Right lung (tissue), 2 donors: ENCODE measurements at regions not wholly inside any gene's neighbourhood (a gene's known extent, or its start where the extent isn't known, plus 50 kb on each side); places are given as distances from the start of the nearest gene placed in this dataset.

Experiments used
- DNase-seq, 2 donors: peaks; one replicate each; pipeline ENCODE4 v3.0.0-alpha.2; 2013

GRCh38 chr15:97091093-97091492, 760.6 kb downstream of the NR2F2 start:
- no peak for DNase-seq

DNA sequence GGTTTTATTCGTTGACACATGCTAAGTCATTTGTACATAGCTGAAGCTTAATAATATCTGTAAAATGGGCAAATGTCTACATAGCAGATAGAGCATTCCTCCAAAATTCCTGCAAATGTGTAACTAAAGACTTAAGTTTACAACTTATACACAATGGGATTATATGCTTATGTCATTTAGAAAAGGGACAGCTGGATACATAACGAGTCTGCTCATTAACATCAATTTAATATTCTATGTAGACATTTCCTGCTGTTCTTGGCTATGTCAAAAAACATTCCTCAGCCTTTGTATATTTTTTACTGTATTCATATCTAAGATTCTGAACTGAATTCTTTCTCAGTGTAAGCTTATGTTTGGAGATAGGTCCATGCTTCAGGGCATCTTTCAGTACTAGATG, 762.2 kb downstream of the NR2F2 start:
- no peak for DNase-seq

- no peak for DNase-seq
Observed at GRCh38 chr15:97096303-97096835, 765.9 kb downstream of the NR2F2 start.

DNA sequence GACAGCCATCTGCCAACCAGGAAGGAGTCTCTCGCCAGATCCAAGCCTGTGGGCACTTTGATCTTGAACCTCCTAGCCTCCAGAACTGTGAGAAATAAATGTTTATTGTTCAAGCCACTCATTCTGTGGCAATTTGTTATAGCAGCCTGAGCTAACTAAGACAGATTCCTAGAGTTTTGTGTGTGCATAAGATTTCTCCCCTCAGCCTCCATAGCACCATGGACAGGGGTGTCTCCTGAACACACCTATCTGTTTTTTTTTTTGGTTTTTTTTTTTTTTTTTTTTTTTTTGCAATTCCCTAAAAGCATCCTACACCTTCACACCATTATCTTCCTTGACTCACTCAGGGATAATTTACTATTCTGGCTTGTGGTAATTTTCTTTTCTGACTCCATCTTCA, 768.5 kb downstream of the NR2F2 start:
- no peak for DNase-seq

- DNase-seq = no peak
Observed at GRCh38 chr15:97101572-97101971, 771.1 kb downstream of the NR2F2 start.

DNA sequence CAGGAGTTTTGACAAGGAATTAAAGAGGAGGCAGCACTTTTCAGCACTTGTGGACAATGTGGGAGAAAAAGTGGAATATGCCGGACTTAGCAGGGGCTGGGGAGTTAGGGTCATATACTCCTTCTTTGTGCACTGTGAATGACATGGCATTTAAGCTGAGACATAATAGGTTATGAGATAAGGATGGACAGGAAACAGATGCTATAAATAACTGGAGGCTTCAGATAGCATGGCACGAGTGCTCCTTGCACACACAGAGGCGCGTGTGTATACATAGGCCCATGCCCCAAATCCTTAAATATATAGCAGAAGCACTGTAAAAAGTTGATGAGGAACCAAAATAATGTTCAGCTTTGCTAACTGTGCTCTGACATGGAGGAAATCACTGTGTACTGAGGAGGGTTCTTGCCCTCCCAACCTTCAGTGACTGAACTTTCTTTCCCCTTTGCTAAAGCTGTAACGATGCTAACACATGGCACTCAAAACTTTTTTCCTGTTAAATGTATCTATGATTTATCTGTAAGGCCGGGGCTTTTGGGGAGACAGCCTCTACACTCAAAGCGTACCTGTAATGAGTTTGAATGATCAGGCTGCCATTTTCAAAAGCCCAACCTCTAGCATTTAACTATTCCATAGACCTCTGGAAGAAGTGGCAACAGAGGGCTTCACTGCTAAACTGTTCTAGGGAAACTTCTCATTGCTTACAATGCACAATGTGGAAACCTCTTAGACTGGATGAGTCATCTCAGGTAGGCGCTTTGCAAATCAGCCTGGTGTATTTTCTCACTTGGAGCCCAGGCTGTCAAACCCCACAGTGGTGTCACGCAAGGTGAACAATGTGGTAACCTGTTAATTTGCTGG, 784.6 kb downstream of the NR2F2 start:
- no peak for DNase-seq

DNA sequence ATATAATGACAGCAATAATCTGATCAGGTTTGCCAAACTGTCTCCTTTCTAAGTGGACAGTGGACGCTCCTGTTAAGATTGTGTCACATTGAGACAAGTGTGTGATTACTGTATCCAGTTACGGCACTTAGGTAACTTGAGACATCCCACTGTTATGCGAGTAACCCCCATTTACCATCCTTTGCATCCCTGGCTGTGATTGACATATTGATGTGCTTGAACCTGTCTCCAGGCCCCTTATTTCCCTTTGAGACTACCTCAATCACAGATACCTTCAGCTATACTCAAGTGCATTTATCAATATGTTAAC, 785.2 kb downstream of the NR2F2 start:
- no peak for DNase-seq

- DNase-seq = no peak
Observed at GRCh38 chr15:97124790-97125189, 794.3 kb downstream of the NR2F2 start.

DNA sequence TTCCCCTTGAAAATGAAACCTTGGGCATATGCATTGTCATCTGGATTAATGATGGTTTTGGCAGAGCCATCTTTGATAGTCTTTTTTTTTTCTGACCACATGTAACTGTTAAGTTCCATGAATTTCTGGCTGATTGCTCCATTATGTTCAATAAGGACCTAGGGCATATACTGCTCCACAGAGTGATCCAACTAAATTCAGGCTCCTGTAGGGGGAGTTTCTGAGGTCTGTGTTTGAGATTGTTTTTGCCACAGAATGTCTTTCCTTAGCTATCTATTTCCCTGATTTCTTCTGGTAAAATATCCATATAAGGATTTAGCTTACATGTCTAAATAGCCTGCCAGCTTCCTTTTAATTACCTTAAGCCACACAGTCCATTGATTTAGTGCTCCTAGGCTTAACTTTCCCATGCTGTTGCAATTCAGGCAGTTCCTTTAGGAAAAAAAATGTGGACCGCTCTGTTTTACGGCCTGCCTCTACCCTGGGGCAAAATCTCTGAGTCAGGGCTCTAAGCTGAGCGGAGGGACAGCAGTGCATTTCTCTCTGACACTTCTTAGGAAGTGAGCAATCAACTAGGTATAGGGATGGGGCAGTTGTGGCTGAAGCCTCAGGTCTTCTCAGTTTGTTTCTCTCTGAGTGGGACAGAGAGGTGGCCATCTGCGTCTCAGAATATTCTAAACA, 796.2 kb downstream of the NR2F2 start:
- DNase-seq = no peak

GRCh38 chr15:97129674-97130073, 799.2 kb downstream of the NR2F2 start:
- DNase-seq = no peak

DNA sequence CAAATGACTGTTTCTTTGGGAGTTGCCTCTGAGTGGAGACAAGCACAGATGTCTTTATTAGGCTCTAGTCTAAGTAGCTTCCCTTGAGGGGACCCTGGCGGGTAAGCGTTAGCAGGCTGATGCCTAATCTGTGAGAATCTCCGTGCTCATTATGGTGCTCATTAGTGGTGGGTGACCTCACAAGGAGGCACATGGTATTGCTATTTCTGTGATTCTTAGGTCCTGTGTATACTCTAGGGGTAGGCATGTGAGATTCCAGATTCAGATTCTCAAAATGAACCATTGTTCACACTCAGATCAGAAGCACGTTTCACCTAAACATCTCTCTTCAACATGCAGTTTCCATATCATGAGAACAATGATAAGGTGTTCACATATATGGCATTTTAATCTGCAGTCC, 809.7 kb downstream of the NR2F2 start:
- DNase-seq = no peak

DNA sequence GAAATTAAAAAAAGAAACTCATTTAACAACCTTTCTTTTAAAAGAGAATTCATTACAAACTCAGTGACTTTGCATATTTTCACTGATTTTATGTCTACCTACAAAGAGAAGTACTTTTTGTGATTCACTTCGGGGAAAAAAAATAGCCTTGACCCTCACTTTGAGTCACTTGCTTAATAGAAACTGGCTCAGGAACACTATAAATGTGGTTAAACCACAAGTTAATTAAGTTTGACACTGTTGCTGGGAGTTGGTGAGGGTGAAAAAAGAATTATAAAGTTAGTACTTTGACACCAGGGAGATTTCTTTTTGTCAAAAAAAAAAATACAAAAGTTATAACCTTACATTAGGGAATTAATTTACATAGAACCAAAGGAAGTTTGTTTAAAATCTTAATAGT, 810.9 kb downstream of the NR2F2 start:
- no peak for DNase-seq

- DNase-seq = no peak
Observed at GRCh38 chr15:97141871-97142270, 811.4 kb downstream of the NR2F2 start.

GRCh38 chr15:97143592-97144376, 813.3 kb downstream of the NR2F2 start:
- DNase-seq = no peak

- DNase-seq = no peak
Observed at GRCh38 chr15:97144377-97144711, 813.8 kb downstream of the NR2F2 start.

GRCh38 chr15:97146929-97147870, 813.3 kb upstream of the ARRDC4 start:
- DNase-seq = no peak

- peak; percentile 38 to 41 for DNase-seq
Observed at GRCh38 chr15:97153356-97153965, 807.0 kb upstream of the ARRDC4 start.

DNA sequence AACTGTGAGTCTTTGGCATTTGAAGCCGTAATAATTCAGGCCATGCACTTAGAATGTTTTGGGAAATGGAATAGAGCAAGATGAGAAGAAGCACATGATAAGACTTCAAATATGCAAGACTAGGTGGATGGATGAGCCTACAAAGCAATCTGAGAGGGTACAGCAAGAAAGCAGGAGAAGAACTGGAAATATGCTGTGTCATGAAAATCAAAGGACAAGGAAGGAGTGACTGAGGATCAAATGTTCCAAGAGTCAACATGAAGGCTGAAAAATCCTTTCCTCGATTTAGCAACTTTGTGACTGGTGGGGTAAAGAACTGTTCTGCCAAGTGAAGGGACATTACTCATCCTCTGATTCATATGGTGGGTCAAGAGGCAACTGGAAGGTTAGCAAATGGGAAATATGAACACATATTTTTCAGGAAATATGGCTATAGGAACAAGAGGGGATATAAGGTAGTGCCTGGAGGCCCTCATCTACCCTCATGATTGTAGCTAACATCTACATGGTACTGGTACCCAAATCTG, 803.7 kb upstream of the ARRDC4 start:
- DNase-seq = no peak

- no peak for DNase-seq
Observed at GRCh38 chr15:97162805-97163495, 797.6 kb upstream of the ARRDC4 start.

- DNase-seq = peak in 1 of 2 donors; percentile 49
Observed at GRCh38 chr15:97165205-97165604, 795.3 kb upstream of the ARRDC4 start.
